NCI-H1694 treated with DMSO at 0.1 percent for 48 hours (cell line): ENCODE measurements at regions not wholly inside any gene's neighbourhood (a gene's known extent, or its start where the extent isn't known, plus 50 kb on each side); places are given as distances from the start of the nearest gene placed in this dataset.

ENCODE experiments used
- DNase-seq: peaks from one replicate; lab custom pipeline; 2025; lab: John Stamatoyannopoulos, UW

DNA sequence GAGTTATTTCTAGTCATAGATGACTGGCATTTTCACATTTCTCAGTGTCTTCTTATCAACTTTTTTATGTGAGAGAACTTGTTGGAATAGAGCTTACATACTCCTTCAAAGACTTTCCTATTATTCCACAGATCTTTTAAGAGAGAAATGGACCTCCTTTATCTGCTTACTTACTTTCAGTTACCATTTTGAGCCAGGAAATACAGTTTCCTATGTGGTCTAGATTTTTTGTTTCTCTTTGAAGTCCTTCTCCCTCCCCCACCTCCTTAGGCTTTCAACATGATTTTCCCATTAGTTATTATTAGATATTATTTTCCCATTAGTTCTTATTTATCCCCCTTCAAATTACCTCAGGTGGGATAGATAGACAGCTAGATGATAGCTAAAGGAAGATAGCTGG is 289.1 kb upstream of the ITGA1 start:
- DNase-seq, result no peak

DNA sequence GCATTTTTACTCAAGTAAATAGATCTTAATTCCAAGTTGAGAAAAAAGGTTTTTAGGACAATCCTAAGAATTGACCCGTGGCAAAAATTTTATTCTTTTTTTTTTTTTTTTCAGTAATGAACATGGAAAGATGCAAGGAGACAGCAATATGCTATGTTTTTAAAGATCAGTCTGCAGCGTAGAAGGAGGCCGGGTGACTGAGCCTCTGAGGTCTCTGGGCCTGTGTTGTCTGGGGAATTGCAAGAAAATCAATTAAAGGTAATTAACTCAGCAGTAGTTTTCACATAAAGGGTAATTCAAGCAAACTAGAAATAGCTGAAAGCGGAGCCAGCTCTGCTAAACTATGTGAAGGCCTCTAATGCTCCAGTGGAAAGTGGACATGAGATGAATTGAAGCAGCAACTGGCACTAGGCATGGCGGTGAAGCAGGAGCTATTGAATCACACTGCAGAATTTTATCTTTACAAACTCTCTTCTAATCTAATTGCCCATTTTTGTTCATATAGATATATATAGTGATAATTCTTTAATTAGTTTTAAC is 285.2 kb upstream of the ITGA1 start:
- DNase-seq, result no peak

DNA sequence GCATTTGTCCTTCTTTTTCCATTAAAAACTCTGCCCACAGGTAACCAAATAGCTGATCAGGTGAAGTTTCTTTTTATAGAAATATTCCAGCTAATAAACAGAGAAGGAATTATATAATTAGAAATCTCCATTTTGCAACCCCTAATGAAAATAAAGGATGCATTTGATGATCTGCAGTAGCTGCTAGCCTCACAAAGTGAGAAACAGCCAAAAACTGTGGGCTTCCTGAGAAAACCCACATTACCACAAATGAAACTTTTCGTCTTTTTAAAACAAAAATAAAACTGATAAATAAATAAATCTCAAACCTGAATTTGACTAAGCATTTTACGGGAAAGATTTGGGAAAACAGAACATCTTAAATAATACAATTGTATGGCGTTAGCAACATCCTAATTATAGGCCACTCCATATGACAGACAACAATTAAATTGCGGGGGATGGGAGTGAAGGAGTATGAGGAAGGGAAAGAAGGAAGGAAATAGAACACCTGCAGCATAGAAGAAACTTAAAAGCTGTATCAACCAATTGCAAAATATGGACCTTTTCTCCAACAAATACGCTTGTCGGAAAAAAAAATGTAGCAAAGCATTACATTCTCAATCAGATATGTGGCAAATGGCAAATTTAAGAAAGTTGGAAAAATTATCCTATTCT is 283.0 kb upstream of the ITGA1 start:
- no peak for DNase-seq

DNA sequence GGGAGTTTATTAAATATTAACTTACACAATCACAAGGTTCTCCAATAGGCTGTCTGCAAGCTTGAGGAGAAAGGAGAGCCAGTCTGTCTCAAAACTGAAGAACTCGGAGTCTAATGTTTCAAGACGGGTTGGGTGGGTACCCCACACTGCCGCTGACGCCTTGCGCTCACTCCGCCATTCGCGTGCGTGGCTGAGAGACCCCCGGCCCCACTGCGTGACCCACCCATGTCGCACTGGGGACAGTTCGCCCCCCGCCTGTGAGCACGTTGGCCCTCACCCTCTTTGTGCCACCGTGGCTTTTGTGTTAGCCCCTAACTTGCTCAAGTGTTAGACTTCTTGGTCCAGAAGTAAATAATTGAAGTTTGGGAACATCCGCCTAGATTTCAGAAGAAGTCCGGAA is 270.0 kb upstream of the ITGA1 start:
- DNase-seq, result no peak

DNA sequence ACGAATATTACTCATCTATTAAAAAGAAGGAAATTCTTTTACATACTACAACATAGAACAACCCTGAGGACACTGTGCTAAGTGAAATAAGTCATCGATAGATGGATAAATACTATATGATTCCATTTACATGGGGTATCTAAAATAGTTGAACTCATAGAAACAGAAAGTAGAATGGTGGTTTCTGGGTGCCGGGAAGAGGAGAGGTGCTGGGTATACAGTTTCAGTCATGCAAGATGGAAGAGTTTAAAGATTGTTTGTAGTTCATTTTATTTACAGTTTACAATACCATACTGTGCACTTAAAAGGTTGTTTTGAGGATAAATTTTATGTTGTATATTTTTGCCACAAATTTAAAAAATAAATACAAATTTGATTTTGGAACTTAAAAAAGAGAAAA is 267.5 kb upstream of the ITGA1 start:
- DNase-seq, result no peak

DNA sequence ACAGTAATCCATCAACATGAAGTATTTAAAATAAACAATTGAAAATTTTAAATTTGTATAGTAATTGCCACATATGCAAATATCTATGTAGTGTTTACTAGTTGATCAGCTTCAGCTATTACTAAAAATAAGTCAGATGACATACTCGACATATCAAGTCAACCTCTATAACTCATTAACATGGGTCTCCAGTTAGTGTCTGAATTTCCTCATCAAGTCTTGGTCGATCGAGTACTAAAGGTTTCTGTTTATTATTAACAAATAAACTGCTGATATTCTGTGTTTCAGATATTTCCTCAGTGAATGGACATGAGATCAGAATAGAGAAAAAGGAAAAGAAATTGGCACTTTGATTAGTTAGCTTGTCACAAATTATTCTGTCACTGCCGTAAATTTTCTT is 266.5 kb upstream of the ITGA1 start:
- no peak for DNase-seq

DNA sequence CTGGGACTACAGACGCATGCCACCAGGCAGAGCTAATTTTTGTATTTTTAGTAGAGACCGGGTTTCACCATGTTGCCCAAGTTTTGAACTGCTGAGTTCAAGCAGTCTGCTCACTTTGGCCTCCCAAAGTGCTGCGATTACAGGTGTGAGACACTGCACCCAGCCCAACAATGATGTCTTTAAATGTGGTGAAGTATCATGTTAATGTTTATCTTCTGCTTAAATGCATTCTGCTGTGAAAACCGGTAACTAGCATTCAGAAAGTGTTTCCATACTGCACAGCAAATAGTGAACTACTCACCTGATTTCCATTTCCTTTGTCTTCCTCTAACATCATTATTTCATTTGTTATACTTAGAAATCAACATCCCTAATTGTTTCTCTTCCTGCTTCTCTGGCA is 264.0 kb upstream of the ITGA1 start:
- no peak for DNase-seq

DNA sequence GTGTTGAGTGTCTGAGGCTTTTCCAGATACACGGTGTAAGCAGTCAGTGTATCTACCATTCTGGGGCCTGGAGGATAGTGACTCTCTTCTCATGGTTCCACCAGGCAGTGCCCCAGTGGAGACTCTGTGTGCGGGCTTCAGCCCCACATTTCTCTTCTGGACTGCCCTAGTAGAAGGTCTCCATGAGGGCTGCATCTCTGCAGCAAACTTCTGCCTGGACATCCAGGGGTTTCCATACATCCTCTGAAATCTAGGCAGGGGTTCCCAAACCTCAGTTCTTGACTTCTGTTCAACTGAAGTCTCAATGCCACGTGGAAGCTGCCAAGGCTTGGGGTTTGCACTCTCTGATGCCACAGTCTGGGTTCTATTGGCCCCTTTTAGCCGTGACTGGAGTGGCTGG is 256.6 kb upstream of the ITGA1 start:
- no peak for DNase-seq

DNA sequence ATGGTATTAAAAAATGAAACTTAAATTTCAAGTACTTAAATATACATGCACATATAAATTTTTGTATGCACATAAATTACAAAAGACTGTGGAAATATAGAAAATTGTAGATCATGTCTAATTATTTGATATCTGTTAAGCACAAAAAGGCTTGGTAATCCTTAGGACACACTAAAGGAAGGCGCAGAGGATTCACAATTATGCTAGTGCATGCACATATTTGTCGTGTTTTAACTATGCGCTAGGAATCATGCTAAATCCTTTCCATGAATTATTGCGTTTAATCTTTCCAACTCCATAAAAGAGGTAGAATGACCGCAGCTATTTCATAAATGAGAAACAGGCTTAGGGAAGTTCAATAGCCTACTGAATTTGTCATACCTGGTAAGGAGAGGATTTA is 244.1 kb upstream of the ITGA1 start:
- no peak for DNase-seq

DNA sequence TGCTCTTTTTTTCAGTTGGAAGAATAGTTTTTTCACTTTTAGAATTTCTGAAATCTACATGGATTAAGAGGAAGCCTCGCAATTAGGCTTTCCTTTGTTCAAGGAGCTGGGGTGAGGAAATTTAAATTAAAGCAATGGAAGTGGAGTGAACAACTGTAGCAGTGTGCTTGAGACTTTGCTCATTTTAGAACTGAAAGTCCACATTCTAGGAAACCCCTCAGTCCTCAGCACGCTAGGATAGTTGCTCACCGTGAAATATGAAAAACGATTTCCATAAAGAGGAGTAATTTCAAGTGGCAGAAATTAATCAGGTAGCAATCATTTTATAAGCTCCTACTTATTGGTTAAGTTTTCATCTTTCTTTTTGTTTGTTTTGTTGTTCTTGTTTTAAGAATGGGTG is 243.0 kb upstream of the ITGA1 start:
- DNase-seq, result no peak

DNA sequence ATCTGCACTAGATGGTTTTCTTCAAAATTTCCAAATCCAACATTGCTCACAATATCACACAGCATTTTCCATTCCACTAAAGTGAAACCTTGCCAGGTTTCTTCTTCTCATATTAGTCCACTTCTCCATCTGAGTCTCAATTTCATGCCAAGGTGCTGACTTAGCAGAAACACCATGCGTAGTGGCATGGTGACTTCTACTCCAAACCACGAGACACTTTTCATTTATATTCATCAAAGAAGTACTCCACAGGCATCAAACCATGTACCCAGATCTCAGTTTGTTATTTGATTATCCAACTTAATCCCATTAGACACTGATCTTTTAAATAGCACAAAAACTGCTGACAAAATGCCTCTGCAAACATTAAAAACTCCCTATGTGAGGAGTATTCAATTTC is 233.4 kb upstream of the ITGA1 start:
- no peak for DNase-seq

DNA sequence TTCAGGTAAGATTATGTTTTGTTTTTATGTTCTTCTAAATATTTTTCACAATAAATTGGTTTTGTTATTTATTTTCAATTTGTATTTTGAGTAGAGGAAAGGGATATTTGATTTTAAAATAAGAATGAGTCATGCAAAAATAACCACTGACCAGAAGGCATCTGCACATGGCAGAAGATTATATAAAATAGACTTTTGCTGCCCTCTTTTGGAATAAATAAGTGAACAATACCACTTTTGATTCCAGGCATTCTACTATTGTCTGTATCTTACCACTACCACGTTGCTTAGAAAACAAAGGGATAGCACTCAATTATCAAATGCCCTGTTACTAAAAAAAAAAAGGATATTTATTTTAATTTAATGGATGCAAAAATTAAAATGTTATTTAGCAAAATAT is 227.3 kb upstream of the ITGA1 start:
- DNase-seq, result peak; percentile 53

DNA sequence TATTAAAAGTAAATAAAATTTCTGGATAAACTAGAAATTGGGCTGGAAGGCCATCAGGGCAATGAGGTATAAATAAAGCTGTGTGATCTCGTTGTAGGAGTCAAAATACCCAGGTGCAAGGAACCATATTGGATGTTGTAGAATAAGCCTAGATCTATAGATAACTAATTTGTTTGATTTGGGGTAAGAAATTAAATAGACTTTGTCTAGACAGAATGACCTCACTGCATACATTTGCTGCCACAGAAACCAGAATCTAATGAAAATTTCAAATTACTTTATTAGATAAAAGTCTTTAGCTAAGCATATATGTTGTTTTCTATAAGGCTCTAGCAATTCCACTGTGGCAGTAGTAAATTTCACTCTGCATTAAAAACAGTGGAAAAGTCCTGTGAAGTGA is 225.2 kb upstream of the ITGA1 start:
- DNase-seq, result no peak

DNA sequence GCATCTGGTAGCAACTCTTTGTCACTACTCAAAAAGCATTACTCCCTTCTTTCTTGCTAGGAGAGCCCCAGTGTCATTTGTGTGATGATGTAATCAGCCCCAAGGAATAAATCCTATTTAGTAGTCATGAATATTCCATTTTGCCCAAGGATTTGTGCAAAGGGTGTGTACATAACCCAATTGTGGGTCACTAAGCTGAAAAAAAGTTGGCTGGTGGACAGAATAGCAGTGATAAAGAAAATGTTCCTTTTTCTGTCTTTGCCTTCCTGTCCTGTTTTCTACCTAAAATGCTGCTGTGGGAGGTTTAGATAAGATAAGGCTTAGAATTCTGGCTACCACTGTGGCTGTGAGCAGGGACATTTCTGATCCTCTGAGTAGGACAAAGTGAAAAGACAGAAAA is 223.1 kb upstream of the ITGA1 start:
- no peak for DNase-seq

DNA sequence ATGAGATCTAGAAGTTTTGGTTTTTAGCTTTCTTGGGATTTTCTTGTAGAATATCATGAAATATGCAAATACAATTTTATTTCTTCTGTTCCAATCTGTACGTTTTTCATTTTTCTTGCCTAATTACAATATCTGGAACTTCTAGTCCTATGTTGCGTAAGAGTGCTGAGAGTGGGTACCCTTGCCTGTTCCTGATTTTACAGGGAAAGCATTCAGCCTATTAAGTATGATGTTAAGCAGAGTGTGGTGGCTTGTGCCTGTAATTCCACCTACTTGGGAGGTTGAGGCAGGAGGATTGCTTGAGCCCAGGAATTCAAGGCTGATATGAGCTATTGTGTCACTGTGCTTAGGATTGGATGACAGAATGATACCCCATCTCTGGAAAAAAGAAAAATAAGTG is 210.2 kb upstream of the ITGA1 start:
- DNase-seq, result no peak

DNA sequence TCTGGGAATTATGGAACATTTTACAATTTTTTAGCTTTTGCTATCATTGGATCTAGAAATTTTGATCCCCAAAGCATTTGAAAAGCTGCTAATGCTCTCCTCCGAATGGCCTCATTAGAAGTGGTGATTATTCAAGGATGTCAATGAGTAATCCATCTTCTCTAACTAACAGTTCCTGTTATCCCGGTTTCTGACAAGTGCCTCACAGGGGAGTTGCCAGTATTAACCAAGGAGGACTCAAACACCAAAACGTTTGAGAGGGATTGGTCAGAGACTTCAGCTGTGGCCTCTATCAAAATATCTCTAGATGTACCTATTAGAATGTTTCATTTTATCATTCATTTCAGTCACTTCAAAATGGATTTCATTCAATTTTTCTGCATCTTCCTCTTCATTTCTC is 208.3 kb upstream of the ITGA1 start:
- no peak for DNase-seq

DNA sequence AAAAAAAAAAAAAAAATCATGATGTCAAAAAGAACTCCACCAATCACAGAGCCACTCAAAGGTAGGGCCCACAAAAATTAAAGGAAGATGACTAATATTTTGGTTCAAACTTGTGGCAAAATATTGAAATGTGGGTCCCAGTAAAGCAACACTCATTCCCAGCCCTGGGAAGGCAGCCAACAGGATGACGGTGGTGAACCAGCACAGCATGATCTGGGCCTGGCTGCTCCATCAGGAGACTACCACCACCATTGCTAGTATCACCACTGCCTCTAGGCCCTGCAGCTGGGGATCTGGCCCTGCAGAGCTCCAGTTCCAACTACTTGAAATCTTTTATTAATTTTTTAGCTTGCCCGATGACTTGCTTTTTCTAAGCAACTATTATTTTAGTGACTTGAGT is 206.8 kb upstream of the ITGA1 start:
- DNase-seq, result no peak

DNA sequence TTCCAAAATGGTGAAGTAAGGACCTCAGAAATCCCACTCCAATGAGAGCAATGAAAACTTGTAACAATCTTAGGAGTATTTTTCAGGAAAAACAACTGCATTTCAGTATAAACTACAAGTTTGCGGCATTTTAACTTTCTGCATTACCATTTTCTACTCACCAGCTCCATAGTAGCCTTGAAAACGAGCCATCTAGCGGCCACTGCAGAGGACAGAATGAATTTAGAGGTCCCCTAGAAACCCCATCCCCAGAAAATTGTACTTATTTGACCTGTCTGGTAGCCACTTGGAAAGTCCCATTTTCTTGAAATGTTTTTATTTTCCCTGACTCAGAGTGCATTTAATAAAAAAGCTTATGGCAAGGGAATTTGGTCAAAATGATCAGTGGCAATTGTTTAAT is 205.4 kb upstream of the ITGA1 start:
- no peak for DNase-seq

DNA sequence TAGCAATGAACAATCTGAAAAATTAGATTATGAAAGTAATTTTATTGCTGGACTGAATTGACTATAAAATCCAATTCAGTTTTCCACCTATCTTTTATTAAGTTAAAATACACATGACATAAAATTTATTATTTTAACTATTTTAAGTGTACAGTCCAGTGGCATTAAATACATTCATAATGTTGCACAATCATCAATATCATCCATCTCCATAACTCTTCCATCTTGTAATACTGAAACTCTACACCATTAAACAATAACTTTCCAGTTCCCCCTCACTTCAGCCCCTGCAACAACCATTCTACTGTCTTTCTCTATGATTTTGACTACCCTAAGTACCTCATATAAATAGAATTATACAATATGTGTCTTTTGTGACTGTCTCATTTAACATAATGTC is 200.6 kb upstream of the ITGA1 start:
- DNase-seq, result no peak

DNA sequence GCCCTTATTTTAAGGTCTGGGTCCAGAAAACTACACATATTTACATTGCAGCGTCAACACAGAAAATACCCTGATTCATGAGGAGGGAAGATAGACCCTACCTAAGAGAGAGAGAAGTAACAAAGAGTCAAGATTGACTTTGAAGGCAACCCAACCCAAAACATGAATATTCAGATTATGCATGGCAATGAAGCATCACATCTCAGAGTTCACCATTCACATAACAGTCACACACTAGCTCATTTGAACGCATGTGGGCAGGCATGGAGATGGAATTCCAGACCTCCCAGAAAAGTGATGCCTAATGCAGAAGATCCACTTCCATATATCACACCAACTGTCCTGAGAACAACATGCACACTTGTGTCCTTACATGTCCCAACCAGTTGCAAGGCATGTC is 190.1 kb upstream of the ITGA1 start:
- DNase-seq, result no peak

DNA sequence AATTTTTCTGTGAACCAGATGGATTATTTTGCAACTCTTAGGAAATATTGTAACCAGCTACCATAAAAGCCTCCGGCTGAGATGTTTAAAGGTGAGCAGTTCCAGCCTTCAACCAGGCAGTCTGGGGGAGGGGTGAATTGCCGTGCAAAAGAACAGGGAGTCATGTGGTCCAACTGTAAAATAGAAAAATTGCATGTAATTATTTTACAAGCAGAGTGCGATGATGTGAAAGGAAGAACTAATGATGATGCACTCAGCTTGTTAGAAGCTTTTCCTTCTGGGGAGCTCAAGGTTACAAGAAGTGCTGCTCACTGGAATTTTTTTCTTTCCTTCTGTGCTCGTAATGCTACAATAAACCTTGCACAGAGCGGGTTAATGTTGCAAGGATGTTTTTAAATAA is 188.7 kb upstream of the ITGA1 start:
- no peak for DNase-seq

DNA sequence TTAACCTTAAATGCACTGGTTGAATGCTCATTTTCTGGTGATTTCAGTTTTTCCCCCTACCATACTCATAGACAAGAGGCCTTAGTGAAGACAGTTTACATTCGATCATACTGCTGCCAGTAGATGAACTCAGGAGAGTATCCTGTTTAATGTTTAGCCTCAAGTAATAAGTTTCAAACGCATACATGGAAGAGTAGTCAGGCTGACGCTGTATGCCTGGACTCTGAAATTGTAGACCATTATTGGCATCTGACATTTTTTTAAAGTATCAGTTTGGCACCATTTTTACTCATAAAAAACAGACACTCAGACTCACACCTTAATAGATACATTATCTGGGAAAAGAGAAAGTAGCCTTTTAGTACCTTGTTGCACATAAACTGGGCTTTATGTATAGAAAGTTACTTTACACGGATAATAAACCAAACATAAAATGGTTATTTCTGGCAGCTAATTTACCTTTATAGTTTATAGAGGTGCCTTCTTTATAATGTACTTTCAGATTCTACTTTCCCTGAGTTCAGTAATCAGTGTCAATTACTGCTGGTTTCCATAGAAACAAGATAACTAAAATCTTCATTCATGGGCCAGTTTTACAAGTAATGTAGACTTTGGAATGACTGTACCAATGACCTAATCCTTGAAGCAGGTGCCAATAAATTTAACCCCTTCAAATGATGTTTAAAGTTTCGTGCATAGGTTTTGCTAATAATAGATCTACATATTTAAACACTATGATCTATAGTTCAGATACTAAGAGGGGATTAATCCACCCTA is 183.8 kb upstream of the ITGA1 start:
- no peak for DNase-seq
